ENCODE measurements at regions not wholly inside any gene's neighbourhood (a gene's known extent, or its start where the extent isn't known, plus 50 kb on each side); places are given as distances from the start of the nearest gene placed in this dataset.

DNA sequence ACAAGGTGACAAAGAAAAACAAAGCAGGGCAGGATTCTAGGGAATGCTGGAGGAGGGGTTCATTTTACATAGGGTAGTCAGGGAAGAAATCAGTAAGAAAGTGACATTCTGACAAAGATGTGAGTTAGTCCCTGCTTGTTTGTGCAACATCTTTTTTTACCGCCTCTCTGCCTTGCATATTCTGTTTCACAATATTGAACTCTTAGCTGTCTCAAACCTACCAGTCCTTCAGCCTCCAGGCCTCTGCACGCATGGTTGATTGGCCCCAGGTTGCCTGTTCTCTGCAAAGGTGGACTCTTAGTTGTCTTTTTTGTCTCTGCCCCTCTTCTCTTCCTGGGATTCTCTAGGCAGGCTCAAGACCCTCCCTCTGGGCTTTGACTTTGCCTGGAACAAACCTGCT is 152.2 kb upstream of the RUNX1 start:
- no peak overlapping the region for H3K27ac ChIP-seq (ENCODE audit: insufficient read depth, low read depth, low read length)
- dilution Hi-C loops (cut with MboI; ENCODE audit: extremely low pct_ligation_motif_present, low sequenced_read_pairs), result no loop called here
- H3K9ac ChIP-seq (replicated peaks; ENCODE audit: extremely low read depth, insufficient read depth, low read length), result no peak overlapping the region
- TF ChIP-seq JUN (IDR thresholded peaks at IDR 0.05; ENCODE audit: borderline replicate concordance, insufficient read depth, insufficient read length, low read depth), result no peak
- H3K36me3 ChIP-seq (ENCODE audit: control insufficient read depth in 2 of 2, extremely low read depth in 1 of 2, insufficient read depth in 2 of 2, low read length in 2 of 2), result no peaks in the 10 kb centered on the region
- H3K9me1 ChIP-seq (replicated peaks; ENCODE audit: control insufficient read depth, extremely low read depth, insufficient read depth, low read length), result no peaks in the 10 kb centered on the region
- intact Hi-C loops (cut with micrococcal nuclease), result loop anchor here (10.0 kb wide), 1 partner anchor 174 kb away; no protein-coding TSS in a partner anchor
- H3K9me3 ChIP-seq (replicated peaks; ENCODE audit: control insufficient read depth, insufficient read depth, low read length), result no peaks in the 10 kb centered on the region
- H3K79me2 ChIP-seq (ENCODE audit: control insufficient read depth, insufficient read depth, low read length), result no peaks in the 10 kb centered on the region
- ChIA-PET POLR2A (no interaction called here), CTCF (no interaction called here)
- no peaks in the 10 kb centered on the region for H4K20me1 ChIP-seq (replicated peaks; ENCODE audit: control insufficient read depth, extremely low read depth, insufficient read depth, low read length)
- no TSS peak for BruUV-seq (replicated peaks)
- H3K4me1 ChIP-seq (ENCODE audit: control insufficient read depth, extremely low read depth, insufficient read depth, low read length), result peaks cover 40% of the 10 kb centered on the region
- no peaks in the 10 kb centered on the region for H3K27me3 ChIP-seq (ENCODE audit: control insufficient read depth in 2 of 2, insufficient read depth in 2 of 2, low read length in 2 of 2)
- no peak overlapping the region for H2AFZ ChIP-seq (ENCODE audit: low read depth, low read length)
- H3K4me2 ChIP-seq (ENCODE audit: insufficient read depth, low read length), result no peak overlapping the region
- FAIRE-seq, result no peak
- DNase-seq (ENCODE audit: low read depth, low spot score), result no peak
- no peak overlapping the region for H3K4me3 ChIP-seq (replicated peaks in 1 of 3; ENCODE audit: insufficient read depth in 1 of 3, low read depth in 1 of 3, low read length in 3 of 3)

DNA sequence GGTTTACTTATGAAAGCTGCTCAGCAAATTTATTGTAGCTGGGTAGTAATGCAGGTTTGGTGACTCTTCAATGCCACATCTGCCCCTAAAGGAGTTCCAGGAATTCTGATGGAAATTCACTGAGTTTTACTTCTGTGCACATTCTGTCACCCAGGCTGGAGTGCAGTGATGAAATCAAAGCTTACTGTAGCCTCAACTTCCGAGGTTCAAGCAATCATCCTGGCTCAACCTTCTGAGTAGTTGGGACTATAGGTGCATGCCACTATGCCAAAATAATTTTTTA is 150.6 kb upstream of the RUNX1 start:
- DNase-seq (ENCODE audit: low read depth, low spot score), result no peak
- no peaks in the 10 kb centered on the region for H3K36me3 ChIP-seq (ENCODE audit: control insufficient read depth in 2 of 2, extremely low read depth in 1 of 2, insufficient read depth in 2 of 2, low read length in 2 of 2)
- ChIA-PET CTCF (interaction anchor here (1.0 kb wide), 1 partner anchor 201 kb away, joined by 3 read pairs; no protein-coding TSS in a partner anchor), POLR2A (no interaction called here)
- H2AFZ ChIP-seq (ENCODE audit: low read depth, low read length), result no peak overlapping the region
- peaks cover 24% of the 10 kb centered on the region for H3K4me1 ChIP-seq (ENCODE audit: control insufficient read depth, extremely low read depth, insufficient read depth, low read length)
- H3K4me3 ChIP-seq (replicated peaks in 1 of 3; ENCODE audit: insufficient read depth in 1 of 3, low read depth in 1 of 3, low read length in 3 of 3), result no peak overlapping the region
- TF ChIP-seq MYC (IDR thresholded peaks at IDR 0.05; ENCODE audit: low read depth, low read length), result no peak
- TF ChIP-seq GATA2 (IDR thresholded peaks at IDR 0.05; ENCODE audit: insufficient read depth, insufficient read length, low read depth, low read length), result no peak
- TF ChIP-seq POLR2AphosphoS5 (IDR thresholded peaks at IDR 0.05; ENCODE audit: insufficient read depth, low read depth, low read length), result no peak
- TF ChIP-seq, protein P1, sequence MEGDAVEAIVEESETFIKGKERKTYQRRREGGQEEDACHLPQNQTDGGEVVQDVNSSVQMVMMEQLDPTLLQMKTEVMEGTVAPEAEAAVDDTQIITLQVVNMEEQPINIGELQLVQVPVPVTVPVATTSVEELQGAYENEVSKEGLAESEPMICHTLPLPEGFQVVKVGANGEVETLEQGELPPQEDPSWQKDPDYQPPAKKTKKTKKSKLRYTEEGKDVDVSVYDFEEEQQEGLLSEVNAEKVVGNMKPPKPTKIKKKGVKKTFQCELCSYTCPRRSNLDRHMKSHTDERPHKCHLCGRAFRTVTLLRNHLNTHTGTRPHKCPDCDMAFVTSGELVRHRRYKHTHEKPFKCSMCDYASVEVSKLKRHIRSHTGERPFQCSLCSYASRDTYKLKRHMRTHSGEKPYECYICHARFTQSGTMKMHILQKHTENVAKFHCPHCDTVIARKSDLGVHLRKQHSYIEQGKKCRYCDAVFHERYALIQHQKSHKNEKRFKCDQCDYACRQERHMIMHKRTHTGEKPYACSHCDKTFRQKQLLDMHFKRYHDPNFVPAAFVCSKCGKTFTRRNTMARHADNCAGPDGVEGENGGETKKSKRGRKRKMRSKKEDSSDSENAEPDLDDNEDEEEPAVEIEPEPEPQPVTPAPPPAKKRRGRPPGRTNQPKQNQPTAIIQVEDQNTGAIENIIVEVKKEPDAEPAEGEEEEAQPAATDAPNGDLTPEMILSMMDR (IDR thresholded peaks at IDR 0.05; ENCODE audit: extremely low read depth in 1 of 2, insufficient read depth in 1 of 2, low read depth in 1 of 2, low read length in 2 of 2), result no peak
- no peak for TF ChIP-seq JUN (IDR thresholded peaks at IDR 0.05; ENCODE audit: borderline replicate concordance, insufficient read depth, insufficient read length, low read depth)
- TF ChIP-seq, protein P2, sequence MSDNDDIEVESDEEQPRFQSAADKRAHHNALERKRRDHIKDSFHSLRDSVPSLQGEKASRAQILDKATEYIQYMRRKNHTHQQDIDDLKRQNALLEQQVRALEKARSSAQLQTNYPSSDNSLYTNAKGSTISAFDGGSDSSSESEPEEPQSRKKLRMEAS (IDR thresholded peaks at IDR 0.05; ENCODE audit: insufficient read depth, insufficient read length), result no peak
- TF ChIP-seq EZH2 (IDR thresholded peaks at IDR 0.05; ENCODE audit: borderline replicate concordance, low read depth, low read length, severe bottlenecking), result no peak
- TF ChIP-seq POLR2A (IDR thresholded peaks at IDR 0.05; ENCODE audit: low read depth, low read length), result no peak
- no peak for TF ChIP-seq FOS (IDR thresholded peaks at IDR 0.05; ENCODE audit: borderline replicate concordance, insufficient read depth, low read length)
- no peaks in the 10 kb centered on the region for H4K20me1 ChIP-seq (replicated peaks; ENCODE audit: control insufficient read depth, extremely low read depth, insufficient read depth, low read length)
- no peak for FAIRE-seq
- intact Hi-C loops (cut with micrococcal nuclease), result loop anchor here (10.0 kb wide), 1 partner anchor 175 kb away; no protein-coding TSS in a partner anchor
- H3K4me2 ChIP-seq (ENCODE audit: insufficient read depth, low read length), result no peak overlapping the region
- H3K9me1 ChIP-seq (replicated peaks; ENCODE audit: control insufficient read depth, extremely low read depth, insufficient read depth, low read length), result no peaks in the 10 kb centered on the region
- H3K27ac ChIP-seq (ENCODE audit: insufficient read depth, low read depth, low read length), result no peak overlapping the region
- no TSS peak for BruUV-seq (replicated peaks)
- H3K79me2 ChIP-seq (ENCODE audit: control insufficient read depth, insufficient read depth, low read length), result no peaks in the 10 kb centered on the region
- H3K9me3 ChIP-seq (replicated peaks; ENCODE audit: control insufficient read depth, insufficient read depth, low read length), result no peaks in the 10 kb centered on the region
- no peak overlapping the region for H3K9ac ChIP-seq (replicated peaks; ENCODE audit: extremely low read depth, insufficient read depth, low read length)
- dilution Hi-C loops (cut with MboI; ENCODE audit: extremely low pct_ligation_motif_present, low sequenced_read_pairs), result no loop called here
- H3K27me3 ChIP-seq (ENCODE audit: control insufficient read depth in 2 of 2, insufficient read depth in 2 of 2, low read length in 2 of 2), result no peaks in the 10 kb centered on the region

Measured in endothelial cell of umbilical vein (primary cell).